DOHH2 (cell line): ENCODE measurements at regions not wholly inside any gene's neighbourhood (a gene's known extent, or its start where the extent isn't known, plus 50 kb on each side); places are given as distances from the start of the nearest gene placed in this dataset.

Source experiments
- CTCF ChIP-seq: fragments of 200-600 bp; sonication (generic); IDR thresholded peaks from one replicate; pipeline ENCODE4 v1.5.1; 2014; ENCODE audit warnings: antibody characterized with exemption, mild to moderate bottlenecking, low read depth, low read length; ENCODE audit not compliant: poor library complexity, severe bottlenecking
- EZH2phosphoT487 ChIP-seq: fragments of 200-600 bp; sonication (generic); IDR thresholded peaks from 2 replicates; pipeline ENCODE4 v1.6.1; 2017; ENCODE audit warnings: borderline replicate concordance, mild to moderate bottlenecking, antibody characterized with exemption, low read length, moderate library complexity, mixed read lengths

GRCh38 chr7:155404976-155405375, 53.0 kb upstream of the EN2 start:
- no peak for TF ChIP-seq CTCF
- TF ChIP-seq EZH2phosphoT487: no peak
